Activated CD8-positive, alpha-beta memory T cell treated with anti-CD3 and anti-CD28 coated beads, Interleukin-2, amount 50 U/mL, for 24 hours (primary cell): ENCODE measurements at regions not wholly inside any gene's neighbourhood (a gene's known extent, or its start where the extent isn't known, plus 50 kb on each side); places are given as distances from the start of the nearest gene placed in this dataset.
"Not testable (repeated sequence)": the region's sequence is repeated elsewhere in the genome, so short reads cannot be mapped to it uniquely, and the experiment has no call there.

ENCODE experiments used
- DNase-seq: peaks from one replicate; pipeline ENCODE4 v3.0.0-alpha.2; 2020; ENCODE audit errors: extremely low read depth

DNA sequence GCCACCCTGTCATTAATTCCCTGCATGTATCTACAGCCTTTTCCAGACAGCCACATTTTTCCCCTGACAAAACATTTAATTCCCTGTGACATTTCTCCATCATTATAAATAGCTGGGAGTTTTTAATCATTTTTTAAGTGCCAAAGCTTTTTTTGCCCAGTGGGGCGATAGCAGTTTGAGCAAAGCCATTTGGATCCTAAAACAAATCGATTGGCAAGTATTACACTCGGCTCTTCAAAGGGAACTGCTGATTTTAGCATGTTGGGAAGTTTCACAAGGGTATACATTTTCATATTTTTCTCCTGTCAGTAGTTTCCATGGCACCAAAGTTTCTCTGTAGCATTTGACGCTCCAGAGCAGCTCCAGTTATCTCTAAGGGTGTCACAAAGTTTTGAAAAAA is 210.8 kb downstream of the HIPK3 start:
- no peak for DNase-seq

DNA sequence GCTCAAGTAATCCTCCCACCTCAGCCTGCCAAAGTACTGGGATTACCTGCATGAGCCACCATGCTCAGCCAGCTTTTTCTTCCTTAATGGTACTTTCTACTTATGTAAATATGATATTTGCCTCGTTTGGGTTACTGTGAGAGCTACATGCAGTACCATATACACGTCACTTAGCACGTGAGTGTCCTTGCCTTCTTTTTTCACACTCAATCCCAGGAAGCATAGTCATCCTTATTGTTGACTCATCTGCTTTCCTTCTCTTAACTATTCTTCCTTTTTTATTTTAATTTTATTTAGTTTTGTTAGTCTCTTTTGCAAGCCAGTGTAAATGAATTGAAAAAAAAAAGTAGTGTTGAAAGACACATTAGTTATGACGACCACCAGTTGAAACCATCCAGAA is 205.9 kb downstream of the HIPK3 start:
- no peak for DNase-seq

DNA sequence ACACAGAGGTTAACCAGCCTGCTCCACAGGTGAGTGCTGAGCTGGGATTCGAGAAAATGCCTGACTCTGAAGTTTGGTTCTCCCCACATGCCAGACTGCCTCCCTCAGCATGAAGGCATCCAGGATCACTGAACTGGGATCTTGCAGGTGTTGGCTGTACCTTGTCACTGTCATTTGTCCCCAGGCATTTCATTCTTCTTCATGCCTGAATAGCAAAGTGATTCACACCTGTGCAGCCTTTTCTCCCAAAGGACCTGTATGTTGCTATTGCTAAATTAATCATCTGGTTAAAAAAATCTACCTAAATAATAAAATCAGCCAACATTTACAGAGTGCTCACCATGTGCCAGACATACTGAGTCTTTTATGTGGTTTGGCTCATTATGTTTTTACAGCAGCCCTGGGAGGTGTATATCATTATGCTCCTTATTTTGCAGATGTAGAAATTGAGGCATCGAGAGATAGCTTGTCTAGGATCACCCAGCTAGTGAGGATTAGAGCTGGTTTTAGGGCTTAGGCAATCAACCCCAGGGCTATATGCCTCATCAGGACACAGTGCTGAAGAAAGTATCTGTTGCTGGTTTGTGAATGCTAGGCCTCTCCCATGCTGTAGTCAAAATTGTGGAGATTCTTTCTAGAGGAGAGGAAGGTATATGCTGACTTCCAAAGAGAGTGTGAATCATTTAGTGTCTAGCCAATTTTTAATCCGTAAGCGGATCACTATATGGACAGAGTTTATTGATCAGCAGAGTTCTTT is 204.4 kb downstream of the HIPK3 start:
- no peak for DNase-seq

DNA sequence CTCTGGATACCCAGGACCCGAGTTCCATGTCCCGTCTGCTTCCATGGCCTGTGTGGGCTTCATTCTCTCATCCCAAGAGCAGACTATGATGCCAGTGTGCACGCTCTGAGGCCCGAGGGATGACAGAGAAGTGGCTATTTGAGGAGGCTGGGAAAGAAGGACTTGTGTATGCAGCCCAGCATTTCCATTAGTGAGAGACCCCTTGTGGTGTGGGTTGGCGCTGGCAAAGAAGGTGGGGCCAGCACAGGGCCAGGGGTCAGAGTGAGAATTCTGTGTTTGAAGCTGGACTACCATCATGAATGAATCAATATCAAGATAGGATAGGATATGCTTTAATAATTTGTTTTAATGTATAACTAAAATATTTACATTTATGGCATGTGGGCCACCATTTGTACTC is 200.8 kb downstream of the HIPK3 start:
- DNase-seq, result no peak

DNA sequence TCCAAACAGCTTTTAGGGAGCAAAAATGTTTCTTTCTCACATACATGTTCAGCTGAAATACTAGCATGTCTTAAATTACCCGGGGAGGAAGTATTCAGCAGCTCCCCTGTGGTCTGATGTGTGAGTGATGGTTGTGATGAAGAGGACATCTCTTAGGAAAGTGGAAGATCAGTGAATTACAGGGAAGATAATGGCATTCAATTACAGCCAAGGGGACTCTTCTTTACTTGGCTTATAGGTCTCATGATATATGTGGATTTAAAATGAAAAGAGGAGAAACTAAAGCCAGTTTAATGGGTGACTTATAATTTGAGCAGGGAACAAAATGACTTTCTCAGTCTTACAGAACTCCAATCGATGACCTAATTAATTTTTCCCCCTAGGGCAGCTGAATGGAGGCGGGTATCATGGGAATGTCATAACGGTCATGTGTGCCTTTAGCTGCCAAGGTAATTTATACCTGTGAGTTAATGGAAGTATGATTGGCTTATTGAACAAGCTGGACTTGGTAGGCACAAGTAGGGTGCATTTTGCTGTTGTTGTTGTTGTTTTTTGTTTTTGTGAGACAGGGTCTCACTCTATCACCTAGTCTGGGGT is 198.8 kb downstream of the HIPK3 start:
- no peak for DNase-seq

DNA sequence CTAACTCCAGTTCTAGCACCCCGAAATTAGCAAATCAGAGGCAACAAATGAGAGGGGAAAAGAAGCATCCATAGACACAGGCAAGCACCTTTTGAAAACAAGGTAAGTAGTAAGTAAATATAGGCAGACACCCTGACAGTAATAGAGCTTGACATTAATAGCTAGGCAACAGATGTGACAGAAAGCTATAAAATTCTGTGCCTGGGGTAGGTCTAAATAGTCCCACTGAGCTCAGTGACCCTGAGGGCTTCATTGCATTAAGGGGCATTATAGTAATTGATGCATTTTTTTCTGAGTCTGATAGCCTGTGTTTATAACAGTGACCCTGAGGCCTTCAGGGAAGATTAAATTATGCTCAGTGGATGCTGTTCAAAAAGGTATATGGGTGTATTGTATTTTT is 197.1 kb downstream of the HIPK3 start:
- no peak for DNase-seq

DNA sequence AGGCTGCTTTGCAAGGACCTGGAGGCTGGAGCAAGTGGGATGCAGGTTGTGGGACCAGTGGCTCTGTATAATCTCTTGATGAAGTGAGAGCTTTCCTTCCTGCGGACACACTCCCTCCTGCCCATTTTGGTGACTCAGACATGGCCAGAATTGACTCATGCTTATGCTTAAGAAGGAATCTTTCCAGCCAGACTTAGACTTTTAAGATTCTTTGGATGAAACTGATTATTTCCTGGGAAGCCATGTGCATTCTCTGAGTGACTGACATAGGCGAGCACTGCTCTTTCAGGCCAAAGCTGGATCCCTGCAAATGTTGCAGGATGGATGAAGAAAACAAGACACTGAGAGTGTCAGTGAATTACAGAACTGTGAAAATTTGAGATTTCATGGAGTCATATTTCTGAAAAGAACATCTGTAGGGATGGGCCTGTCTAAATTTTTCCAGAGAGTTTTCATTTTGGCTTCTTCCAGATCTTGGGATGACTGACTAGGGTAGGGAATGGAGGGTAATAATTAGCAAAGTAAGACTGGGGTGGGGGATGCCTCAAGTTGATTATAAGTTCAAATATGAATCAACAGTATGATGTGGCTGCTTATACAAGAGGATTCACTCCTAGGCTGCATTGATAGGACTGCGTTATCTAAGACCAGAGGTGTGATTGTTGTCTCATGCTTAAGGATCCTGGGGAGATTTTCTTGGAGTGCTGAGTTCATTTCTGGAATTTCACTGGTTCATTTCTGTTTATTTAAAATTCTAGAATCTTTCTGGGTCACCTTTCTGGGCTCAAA is 195.8 kb downstream of the HIPK3 start:
- no peak for DNase-seq

DNA sequence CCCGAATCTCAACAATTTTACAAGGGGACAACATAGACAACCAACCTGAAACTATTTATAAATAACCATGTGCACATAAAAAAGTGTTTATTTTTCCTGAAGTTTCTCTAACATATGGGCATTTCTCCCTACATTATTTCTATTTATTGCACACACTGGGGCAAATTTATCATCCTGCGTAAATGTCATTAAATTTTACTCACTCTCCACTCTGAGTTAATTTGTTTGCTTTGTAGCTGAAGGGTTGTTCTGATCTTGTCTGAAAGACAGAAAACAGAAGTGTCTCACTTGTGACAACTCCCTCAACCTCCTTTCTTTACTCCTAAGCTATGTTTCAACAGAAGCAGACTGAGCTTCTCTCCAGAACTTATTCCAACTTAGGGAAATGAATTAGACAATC is 194.2 kb downstream of the HIPK3 start:
- no peak for DNase-seq

DNA sequence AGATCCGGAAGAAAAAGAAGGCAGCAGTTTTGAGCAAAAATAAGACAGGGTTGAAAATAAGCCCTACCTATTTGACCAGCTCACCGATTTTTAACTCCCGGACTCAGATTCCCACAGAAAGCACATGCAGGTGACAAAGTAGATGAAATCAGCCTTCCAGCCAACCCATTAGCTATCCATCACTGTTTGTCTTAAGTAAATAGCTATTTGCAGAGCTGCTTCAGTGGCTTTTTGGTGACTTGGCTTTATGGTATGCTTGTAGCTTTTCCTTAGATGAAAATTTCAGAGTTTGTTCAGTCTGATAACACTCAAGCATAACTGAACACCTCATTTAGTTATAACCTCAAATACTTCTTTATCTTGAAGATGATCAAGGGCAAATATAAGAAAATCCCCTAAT is 192.6 kb downstream of the HIPK3 start:
- no peak for DNase-seq

DNA sequence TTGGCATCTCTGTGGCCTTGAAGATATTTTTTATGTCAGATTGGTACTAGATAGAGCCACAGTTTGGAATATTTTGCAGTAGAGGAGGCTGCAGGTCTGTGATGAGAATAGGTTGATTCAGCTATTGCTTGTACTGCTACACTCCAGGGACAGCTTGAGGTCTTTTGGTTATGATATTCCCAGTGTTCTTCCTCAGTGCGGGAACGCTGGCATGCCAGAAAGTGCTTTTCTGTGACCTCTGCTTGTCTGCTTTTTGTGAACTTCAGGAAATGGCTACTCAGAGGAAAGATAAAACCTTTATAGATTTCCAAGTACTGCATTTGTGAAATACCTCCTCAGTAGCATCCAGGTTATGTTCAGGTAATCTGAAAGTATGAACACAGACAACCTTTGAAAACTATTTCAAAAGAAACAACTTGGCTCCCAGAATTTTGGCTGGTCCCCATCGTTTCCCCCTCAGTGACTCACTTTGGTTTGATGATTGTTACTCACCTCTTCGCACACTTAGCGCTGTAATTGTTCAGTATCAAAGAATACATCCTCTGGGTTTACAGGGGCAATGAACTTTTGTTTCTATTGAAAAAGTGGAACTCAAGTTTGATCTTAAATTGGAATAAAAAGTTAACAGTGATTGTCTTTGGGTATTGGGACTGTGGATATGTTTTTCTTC is 191.4 kb downstream of the HIPK3 start:
- DNase-seq, result no peak

DNA sequence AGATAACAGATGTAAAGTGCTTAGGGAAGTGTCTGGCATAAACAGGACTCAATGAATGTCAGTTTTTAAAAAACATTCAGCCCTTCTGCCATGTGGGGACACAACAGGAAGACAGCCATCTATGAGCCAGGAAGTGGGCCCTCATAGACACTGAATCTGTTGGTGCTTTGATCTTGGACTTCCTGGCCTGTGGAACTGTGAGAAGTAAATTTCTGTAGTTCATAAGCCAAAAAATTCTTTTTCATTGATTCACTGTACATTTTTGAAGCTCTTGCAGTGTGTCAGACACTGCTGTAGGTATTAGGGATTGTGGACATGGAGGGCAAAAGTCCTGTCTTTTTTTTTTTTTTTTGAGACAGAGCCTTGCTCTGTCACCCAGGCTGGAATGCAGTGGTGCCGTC is 188.6 kb downstream of the HIPK3 start:
- no peak for DNase-seq

DNA sequence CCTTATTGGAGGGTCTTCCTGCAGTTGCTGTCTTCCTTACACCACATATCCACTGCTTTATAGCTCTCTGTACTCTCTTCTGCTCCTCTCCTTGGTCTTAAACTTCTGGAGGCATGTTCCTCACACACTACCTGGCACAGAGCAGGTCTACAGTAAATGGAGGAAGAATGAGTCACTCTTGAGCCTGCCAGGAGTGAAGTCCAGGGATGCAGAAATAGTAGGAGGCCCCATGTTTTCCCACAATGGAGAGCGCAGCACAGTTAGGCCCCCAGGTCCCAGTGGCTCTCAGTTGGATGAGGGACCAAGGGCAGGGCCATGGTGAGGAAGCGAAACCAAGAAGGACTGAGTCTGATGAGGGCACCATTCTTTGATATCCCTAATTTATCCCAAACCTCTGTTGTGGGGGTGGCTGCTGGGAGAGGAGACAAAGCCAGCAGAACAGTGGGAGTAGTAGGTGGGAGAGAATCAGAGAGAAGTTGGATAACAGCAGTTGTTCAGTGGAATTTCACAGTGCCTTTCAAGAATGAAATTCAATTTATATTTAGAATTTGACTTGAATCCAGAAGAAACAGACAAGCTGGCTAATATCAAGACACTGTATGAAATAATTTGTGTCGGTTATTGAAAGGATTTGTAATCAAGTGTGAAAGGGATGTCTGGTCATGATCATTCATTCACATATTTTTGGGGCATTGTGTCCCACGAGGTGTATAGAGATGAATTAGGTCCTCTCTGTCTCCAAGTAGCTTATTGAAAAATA is 187.8 kb downstream of the HIPK3 start:
- DNase-seq, result no peak

DNA sequence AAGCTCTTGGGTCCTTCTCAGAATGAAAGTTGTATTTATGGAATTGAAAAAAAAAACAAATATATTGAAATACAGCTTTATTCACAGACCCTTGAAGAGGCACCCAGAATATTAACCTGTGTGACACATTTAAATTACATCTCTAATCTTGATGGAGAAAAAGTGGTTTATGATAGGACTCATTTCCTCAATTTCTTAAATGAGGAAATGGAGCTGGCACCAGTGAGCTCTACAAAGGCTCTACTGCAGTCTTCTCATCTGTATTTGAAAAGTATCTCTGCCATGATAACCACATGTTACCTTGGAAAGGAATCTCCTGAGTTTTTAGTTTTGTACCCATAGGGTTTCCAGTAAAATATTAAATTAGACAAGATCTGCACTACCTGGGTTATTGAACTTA is 186.5 kb downstream of the HIPK3 start:
- DNase-seq, result no peak

DNA sequence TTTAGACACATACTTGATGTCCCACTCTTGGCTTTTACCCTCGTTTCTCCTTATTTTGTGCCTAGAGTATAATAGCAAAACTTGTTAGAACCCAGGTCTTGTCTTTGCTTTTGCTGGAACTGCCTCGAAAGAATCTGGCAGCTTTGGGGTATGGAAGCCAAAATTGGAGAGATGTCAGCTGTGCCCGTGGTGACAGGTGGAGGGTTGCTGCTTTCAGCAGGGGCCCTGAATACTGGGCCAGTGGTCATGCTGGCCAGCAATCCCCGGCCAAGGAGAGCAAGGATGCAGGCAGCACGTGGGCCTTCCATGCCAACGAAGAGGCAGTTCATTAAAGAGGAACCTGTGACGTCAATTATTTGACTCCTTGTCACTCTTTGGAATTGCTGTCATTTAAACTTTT is 181.1 kb downstream of the HIPK3 start:
- DNase-seq, result no peak

DNA sequence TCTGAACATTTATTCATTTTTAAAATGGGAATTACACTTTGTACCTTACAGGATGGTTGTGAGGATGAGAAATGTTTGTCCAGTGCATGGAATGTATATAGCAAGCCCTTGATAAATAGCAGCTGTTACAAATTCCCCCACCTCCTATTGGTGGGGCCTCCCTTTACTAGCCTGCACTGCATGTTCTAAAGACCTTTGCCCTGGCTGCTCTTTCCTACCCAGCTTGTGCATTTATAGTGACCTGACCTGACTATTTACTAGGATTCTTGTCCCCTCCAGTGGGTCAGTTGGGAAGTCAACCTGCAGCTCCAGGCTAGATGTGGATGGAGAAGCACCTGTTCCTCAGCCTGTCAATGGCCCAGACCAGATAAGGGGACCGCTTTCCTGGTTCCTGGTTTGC is 180.3 kb downstream of the HIPK3 start:
- no peak for DNase-seq

DNA sequence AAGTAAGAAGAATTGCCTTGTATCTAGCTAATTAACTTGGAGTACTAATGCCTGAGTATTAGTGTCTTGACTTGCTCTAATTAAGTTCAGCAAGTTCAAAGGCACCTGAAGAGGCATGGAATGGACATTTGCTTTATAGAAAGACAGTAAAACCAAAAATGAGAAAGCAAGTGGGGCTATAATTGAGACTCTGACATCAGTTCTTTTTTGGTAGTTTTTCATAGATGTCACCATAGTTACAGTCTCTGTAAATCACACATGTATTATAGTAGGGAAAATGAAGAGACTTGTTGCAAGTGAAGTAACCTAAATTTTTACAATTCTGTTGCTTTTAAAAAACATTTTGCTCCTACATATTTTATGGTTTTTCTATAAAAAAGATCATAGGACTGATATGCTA is 178.0 kb downstream of the HIPK3 start:
- DNase-seq, result no peak

DNA sequence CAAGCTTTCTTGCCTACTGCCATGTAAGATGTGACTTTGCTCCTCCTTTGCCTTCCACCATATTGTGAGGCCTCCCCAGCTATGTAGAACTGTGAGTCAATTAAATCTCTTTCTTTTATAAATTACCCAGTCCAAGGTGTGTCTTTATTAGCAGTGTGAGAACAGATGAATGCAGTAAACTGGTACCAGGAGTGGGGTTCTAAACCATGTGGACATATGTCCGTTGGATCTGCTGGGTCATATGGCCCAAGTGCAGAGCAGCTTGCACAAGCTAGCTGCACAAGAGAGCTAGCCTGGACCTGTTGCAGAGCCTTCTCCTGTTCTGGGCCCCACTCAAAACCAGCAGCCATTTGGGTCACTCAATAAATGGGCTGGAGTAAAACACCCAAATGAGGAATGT is 177.1 kb downstream of the HIPK3 start:
- no peak for DNase-seq

DNA sequence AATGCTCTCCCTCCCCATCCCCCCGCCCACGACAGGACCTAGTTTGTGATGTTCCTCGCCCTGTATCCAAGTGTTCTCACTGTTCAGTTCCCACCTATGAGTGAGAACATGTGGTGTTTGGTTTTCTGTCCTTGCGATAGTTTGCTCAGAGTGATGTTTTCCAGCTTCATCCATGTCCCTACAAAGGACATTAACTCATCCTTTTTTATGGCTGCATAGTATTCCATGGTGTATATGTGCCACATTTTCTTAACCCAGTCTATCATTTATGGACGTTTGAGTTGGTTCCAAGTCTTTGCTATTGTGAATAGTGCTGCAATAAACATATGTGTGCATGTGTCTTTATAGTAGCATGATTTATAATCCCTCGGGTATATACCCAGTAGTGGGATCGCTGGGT is 171.3 kb downstream of the HIPK3 start:
- not testable (repeated sequence) for DNase-seq

DNA sequence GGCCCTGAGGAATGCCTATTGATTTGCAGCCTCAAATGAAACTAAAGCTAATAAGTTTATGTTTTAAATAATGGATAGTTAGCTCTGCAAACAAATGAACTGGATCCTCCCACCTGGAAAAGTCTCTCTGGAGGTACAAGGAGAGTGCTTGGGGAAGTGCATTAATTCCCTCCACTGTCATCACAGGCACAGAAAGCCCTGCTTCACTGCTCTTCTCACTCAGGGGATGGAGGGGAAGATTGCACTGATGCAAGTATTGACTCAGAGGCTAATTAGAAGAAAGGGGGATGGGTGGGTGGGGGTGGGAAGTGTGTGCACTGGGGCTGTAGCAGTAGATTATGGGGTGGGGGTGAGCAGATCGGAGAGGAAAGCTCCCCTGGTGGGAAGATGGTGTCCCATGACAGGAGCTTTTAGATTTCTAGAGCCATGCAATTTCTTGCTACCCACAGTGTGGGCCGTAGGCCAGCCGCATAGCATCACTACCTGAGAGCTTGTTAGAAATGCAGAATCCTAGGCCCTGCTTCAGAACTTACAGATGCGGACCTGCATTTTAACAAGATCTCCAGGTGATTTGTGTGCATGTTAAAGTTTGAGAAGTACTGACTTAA is 163.9 kb downstream of the HIPK3 start:
- no peak for DNase-seq

DNA sequence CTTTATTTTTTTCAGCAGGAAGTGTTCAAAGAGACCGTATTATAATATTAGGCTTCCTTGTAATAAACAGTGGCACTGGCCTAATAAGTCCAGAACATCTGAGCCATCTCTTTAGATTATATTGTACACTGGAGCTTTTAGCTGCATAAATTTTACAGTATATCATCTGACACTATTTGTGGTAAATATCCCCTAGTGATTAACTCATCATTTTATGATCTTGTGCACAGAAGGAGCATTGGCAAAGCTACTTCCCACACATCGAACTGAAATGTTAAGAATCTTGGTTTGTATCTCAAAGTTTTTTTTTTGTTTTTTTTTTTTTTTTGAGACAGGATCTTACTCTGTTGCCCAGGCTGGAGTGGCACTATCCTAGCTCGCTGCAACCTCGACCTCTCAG is 162.7 kb downstream of the HIPK3 start:
- no peak for DNase-seq

DNA sequence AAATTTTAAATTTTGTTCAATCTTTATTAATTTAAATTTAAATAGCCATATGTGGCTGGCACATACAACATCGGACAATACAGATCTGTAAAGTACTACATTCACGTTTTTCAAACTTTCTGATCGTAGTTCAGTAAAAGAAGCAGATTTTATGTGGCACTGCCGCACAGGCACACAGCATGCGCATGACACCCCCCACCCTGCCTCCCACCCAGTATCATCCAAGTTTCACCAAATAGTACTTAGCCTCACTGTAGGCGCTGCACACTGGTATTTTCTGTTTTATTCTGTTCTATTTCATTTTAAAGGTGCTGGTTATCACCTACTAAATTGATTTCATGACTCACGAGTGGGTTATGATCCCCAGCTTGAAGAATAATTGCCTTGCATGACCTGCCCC is 159.9 kb downstream of the HIPK3 start:
- no peak for DNase-seq
